ENCODE measurements at regions not wholly inside any gene's neighbourhood (a gene's known extent, or its start where the extent isn't known, plus 50 kb on each side); places are given as distances from the start of the nearest gene placed in this dataset.

DNA sequence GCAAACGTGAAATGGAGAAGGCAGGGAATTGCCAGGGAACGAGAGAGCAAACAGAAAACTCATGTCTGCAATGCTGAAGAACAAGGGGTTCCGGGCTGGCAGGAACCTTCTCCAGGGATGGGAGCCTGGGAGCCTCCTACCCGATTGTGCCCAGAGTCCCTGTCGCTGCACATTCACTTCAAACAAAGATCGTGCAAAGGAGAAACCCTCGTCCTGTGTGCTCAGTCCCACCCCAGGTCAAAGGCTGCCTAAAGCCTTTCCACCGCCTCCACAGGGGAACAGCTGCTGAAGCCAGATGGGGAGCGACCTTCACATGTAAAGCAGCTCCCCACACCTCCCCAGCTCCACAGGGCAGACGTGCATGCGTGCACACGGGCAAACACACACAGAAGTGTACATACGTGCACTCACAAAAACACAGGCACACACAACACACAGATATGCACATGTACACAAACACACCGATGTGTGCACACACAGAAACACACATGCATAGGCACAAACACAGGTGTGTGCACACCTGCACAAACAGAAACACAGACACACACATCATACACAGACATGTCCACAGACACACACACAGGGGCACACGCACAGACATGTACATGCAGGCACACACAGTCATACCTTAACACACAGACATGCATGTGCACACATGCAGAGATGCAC is 460.1 kb upstream of the SALL3 start:
- no peak for TF ChIP-seq ESRRG (CRISPR knock-in tag; IDR thresholded peaks at IDR 0.05)
- TF ChIP-seq ZFP30 (CRISPR knock-in tag; IDR thresholded peaks at IDR 0.05): no peak
- no peak for TF ChIP-seq ZNF565 (CRISPR knock-in tag; conservative IDR thresholded peaks at IDR 0.05; ENCODE audit: low read depth)
- TF ChIP-seq PATZ1 (CRISPR knock-in tag; IDR thresholded peaks at IDR 0.05; ENCODE audit: borderline replicate concordance): no peak
- TF ChIP-seq, protein P1, sequence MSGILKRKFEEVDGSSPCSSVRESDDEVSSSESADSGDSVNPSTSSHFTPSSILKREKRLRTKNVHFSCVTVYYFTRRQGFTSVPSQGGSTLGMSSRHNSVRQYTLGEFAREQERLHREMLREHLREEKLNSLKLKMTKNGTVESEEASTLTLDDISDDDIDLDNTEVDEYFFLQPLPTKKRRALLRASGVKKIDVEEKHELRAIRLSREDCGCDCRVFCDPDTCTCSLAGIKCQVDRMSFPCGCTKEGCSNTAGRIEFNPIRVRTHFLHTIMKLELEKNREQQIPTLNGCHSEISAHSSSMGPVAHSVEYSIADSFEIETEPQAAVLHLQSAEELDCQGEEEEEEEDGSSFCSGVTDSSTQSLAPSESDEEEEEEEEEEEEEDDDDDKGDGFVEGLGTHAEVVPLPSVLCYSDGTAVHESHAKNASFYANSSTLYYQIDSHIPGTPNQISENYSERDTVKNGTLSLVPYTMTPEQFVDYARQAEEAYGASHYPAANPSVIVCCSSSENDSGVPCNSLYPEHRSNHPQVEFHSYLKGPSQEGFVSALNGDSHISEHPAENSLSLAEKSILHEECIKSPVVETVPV (CRISPR knock-in tag; IDR thresholded peaks at IDR 0.05): no peak
- no peak for TF ChIP-seq TSHZ2 (CRISPR knock-in tag; IDR thresholded peaks at IDR 0.05)
- no peak for TF ChIP-seq GLIS3 (CRISPR knock-in tag; IDR thresholded peaks at IDR 0.05)
- TF ChIP-seq PPARA (CRISPR knock-in tag; IDR thresholded peaks at IDR 0.05; ENCODE audit: borderline replicate concordance): no peak
- TF ChIP-seq, protein P2, sequence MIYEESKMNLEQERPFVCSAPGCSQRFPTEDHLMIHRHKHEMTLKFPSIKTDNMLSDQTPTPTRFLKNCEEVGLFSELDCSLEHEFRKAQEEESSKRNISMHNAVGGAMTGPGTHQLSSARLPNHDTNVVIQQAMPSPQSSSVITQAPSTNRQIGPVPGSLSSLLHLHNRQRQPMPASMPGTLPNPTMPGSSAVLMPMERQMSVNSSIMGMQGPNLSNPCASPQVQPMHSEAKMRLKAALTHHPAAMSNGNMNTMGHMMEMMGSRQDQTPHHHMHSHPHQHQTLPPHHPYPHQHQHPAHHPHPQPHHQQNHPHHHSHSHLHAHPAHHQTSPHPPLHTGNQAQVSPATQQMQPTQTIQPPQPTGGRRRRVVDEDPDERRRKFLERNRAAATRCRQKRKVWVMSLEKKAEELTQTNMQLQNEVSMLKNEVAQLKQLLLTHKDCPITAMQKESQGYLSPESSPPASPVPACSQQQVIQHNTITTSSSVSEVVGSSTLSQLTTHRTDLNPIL (CRISPR knock-in tag; IDR thresholded peaks at IDR 0.05; ENCODE audit: low read depth): no peak
- no peak for TF ChIP-seq ISL1 (CRISPR knock-in tag; IDR thresholded peaks at IDR 0.05)
- no peak for TF ChIP-seq ARNTL (CRISPR knock-in tag; IDR thresholded peaks at IDR 0.05; ENCODE audit: borderline replicate concordance, low read depth)
